B cell (primary cell): ENCODE measurements at regions not wholly inside any gene's neighbourhood (a gene's known extent, or its start where the extent isn't known, plus 50 kb on each side); places are given as distances from the start of the nearest gene placed in this dataset.

Experiments used
- EZH2 ChIP-seq: IDR thresholded peaks from 2 replicates; pipeline ENCODE4 v1.6.1; 2012; ENCODE audit warnings: borderline replicate concordance, low read depth, mild to moderate bottlenecking, moderate library complexity, low read length; ENCODE audit not compliant: insufficient read depth, poor library complexity, severe bottlenecking
- TF ChIP-seq, protein P1 (sequence below): fragments of 200-600 bp; IDR thresholded peaks from one replicate; pipeline ENCODE4 v1.8.0; 2022; ENCODE audit warnings: antibody characterized with exemption, mild to moderate bottlenecking

DNA sequence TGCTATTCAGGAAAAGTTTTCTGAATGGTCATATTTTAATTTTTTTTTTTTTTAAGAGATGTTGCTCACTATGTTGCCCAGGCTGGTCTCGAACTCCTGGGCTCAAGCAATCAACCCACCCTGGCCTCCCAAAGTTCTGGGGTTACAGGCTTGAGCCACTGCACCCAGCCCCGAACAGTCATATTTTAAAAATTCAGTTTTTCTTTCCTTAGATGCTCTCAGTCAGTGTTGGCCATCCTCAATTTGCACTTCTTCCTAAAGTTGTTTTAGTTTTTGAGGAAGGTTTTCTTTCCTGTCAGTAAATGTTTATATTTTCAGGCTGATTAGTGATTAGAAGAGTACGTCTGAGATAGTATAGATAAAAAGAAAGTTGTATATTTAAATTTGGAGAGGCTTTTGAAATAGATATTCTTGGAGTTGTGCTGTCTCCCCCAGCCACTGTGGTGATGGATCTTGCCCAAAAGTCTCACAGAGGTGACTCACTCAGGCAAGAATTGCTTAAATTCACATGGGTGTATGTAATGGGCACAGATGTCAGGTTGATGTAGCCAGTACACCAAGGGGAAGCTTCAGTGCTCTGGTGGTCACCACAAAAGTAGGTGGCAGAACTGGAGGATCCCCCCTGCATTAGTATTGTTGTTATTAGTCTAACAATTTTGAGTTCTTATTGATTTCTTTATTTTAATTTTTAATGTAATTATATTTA is 72.2 kb upstream of the ELOVL6 start:
- TF ChIP-seq, protein P1, sequence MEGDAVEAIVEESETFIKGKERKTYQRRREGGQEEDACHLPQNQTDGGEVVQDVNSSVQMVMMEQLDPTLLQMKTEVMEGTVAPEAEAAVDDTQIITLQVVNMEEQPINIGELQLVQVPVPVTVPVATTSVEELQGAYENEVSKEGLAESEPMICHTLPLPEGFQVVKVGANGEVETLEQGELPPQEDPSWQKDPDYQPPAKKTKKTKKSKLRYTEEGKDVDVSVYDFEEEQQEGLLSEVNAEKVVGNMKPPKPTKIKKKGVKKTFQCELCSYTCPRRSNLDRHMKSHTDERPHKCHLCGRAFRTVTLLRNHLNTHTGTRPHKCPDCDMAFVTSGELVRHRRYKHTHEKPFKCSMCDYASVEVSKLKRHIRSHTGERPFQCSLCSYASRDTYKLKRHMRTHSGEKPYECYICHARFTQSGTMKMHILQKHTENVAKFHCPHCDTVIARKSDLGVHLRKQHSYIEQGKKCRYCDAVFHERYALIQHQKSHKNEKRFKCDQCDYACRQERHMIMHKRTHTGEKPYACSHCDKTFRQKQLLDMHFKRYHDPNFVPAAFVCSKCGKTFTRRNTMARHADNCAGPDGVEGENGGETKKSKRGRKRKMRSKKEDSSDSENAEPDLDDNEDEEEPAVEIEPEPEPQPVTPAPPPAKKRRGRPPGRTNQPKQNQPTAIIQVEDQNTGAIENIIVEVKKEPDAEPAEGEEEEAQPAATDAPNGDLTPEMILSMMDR, result no peak
- no peak for TF ChIP-seq EZH2
